Choroid plexus epithelial cell (primary cell): ENCODE measurements at regions not wholly inside any gene's neighbourhood (a gene's known extent, or its start where the extent isn't known, plus 50 kb on each side); places are given as distances from the start of the nearest gene placed in this dataset.

Source experiments
- DNase-seq: peaks from one replicate; pipeline ENCODE4 v3.0.0-alpha.2; 2010; ENCODE audit warnings: low read depth
- H3K4me3 ChIP-seq: 2 replicates; pipeline ENCODE4 v1.5.1; 2011; ENCODE audit warnings: low read depth, mild to moderate bottlenecking, control low read depth, low read length, moderate library complexity
- TF ChIP-seq, protein P1 (sequence below): conservative IDR thresholded peaks from 2 replicates; pipeline ENCODE4 v1.5.1; 2011; ENCODE audit warnings: low read depth, mild to moderate bottlenecking, control low read depth, inconsistent platforms, low read length, moderate library complexity

DNA sequence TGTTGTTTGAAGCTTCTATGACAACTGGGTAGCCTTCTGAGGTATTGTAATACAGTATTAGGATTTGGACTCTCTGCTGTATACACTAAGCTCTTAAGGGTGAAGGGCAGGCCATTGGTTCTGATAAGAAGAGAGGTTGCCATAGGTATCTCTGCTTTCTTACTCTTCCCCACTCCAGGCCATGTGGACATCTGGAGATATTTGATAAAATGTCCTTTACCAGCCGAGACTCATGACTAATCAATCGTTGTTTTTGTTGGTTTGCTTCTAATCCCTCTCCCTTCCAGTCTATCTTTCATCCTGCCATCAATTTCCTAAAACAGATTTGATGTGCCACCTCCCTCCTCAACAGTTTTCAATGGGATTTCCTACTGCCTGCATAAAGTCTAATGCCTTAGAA is 64.6 kb upstream of the WDR26 start:
- TF ChIP-seq, protein P1, sequence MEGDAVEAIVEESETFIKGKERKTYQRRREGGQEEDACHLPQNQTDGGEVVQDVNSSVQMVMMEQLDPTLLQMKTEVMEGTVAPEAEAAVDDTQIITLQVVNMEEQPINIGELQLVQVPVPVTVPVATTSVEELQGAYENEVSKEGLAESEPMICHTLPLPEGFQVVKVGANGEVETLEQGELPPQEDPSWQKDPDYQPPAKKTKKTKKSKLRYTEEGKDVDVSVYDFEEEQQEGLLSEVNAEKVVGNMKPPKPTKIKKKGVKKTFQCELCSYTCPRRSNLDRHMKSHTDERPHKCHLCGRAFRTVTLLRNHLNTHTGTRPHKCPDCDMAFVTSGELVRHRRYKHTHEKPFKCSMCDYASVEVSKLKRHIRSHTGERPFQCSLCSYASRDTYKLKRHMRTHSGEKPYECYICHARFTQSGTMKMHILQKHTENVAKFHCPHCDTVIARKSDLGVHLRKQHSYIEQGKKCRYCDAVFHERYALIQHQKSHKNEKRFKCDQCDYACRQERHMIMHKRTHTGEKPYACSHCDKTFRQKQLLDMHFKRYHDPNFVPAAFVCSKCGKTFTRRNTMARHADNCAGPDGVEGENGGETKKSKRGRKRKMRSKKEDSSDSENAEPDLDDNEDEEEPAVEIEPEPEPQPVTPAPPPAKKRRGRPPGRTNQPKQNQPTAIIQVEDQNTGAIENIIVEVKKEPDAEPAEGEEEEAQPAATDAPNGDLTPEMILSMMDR, result no peak
- no peak overlapping the region for H3K4me3 ChIP-seq
- DNase-seq, result no peak

DNA sequence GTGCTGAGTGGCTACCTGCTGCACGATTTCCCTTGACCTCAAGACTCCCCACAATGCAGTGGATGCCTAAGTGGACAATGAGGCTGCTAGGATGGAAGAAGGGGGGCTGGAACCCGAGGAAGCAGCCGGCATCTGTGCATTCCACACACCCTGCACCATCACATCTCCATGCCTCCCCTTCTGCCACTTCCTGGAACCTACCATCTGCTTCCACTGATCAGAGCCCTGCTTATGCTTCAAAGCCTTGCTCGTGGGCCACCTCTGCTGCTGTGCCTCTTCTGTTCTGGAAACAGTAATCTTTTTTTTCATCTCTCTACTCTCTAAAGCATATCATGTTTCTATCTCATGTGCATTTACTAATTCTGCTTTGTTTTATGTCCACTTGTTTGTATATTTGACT is 66.2 kb upstream of the WDR26 start:
- TF ChIP-seq, protein P1, result no peak
- no peak for DNase-seq

DNA sequence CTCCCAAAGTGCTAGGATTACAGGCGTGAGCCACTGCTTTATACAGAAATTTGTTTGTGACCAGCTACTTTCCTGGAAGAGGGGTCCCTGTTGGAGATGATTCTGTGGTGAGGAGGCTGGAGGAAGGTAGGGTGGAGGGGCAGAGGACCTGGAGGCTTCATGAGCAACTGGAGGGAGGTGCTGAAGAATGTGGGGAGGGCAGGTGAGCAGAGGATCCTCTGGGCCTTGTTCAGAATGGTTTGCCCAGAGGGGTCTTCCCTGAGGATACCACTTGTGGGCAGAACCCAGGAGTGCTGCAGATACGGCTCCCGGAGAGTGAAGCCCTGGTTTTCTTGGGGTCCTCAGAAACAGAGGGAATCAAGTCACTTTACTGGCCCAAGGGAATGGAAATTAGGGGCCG is 67.2 kb upstream of the WDR26 start:
- TF ChIP-seq, protein P1, result no peak
- no peak for DNase-seq
- no peak overlapping the region for H3K4me3 ChIP-seq

More for the DNA sequence above, 66.2 kb upstream of the WDR26 start:
- H3K4me3 ChIP-seq, result no peak overlapping the region

DNA sequence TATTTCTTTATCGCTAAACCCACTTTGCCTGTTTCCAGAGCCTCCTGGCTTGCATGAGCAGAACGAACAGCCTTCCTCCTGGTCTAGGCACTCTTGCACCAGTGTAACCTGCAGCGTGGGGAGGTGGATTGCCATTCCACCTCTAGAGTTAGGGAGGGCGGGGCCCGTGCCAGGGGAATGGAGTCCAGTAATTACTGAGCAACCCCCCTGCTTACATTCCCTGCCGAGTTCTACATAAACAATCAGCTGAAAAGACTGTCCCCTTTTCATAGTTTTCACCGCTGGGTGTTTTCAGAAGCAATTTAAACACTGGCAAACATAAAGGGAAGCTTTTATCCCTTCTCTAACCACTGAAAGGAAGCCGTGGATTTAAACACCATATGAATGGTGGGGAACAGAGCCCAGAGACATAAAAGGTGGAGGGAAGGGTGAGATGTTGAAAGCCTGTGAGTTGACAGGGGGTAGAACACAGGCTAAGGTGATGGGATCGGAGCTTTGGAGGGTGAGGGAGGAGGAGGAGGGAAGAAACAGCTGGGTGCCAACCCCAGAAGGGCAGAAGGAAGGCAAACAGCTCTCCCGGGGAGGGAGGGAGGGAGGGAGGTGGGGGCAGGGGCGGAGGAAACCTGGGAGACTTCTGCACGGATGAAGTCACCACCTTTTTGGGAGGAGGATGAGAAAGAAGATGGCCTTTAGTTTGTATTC is 68.0 kb upstream of the WDR26 start:
- peak; percentile 37 for DNase-seq
- TF ChIP-seq, protein P1, result no peak
- H3K4me3 ChIP-seq, result no peak overlapping the region

DNA sequence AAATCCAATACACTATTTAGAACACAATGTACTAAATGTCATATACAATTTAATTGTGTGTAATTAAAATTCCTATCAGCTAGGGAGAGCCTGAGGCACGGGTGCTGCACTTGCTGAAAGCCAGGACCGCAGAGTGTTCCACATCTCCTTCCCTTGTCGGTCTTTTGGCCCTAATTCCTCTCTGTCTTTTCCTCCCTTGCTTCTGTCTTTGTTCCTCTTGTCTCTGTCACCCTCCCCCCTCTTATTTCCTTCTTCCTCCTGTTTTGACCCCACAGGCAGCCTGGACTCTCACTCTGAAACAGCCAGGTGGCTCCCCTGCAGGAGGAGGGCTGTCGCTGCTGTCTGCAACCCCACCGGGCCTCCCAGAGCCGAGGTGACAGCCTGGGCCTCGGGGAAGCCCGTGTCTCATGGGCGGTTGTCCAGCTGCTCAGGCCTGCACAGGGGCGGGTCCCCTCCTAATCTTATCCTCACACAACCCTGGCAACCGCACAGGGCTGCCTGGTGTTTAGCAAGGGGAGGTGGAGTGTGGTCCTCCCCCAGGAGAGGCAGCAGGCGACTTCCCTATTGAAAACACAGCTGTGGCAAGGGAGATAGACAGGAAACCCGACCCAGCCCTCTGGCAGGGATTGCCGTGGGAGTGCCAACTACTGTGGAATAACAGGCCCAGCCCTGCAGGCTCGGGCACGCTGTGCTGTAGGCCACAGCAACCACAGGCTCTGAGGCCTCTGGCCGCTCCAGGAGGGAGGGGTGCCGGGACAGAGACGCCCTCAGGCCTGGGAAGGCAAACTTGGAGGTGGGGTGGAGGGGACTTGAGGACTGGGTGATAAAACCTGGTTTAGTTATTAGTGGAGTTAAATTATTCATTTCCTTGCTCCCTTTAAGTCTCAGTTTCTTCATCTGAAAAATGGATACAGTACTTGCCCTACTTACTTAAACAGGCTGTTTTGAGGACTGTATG is 68.8 kb upstream of the WDR26 start:
- no peak overlapping the region for H3K4me3 ChIP-seq
- DNase-seq, result peak; percentile 72
- TF ChIP-seq, protein P1, result peak; percentile 19

DNA sequence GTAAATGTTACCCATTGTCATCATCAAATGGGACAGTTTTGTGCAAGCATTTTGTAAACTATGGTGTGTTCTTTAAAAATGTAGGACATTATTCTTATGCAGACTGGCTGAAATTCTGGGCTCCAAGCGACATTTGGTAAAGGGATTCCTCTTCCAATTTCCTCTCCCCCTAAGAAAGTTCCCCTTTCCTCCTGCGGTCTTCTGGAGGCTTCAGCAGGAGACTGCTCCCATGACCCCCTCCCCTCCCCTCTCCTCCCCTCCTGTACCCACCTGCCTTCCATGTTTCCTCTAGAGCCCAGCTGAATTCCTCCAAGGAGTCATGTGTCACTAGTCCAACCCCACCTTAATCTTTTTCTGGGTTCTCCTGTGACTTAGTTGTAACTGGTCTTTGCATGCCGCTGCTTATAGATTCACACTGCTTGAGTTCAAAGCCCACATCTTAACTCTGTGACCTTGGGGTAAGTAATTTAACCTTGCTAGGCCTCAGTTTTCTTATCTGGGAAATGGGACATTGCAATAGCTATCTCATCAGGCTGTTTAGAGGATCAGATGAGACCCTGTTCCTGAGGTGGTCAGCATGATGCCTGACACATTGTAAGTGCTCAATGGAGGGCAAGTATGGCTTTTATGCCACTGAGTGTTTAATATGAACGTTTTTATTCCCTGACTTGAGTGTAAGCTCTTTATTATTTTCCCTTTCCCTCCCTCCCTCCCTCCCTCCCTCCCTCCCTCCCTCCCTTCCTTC is 69.9 kb upstream of the WDR26 start:
- no peak overlapping the region for H3K4me3 ChIP-seq
- TF ChIP-seq, protein P1, result no peak
- no peak for DNase-seq
